ENCODE measurements at regions not wholly inside any gene's neighbourhood (a gene's known extent, or its start where the extent isn't known, plus 50 kb on each side); places are given as distances from the start of the nearest gene placed in this dataset.
"Not testable (repeated sequence)": the region's sequence is repeated elsewhere in the genome, so short reads cannot be mapped to it uniquely, and the experiment has no call there.

GRCh38 chr2:239594772-239595608 lies 194.2 kb upstream of the HDAC4 start:
- DNase-seq, result no peak

GRCh38 chr2:239594019-239594771 lies 193.4 kb upstream of the HDAC4 start:
- DNase-seq, result no peak

- no peak for DNase-seq
These were observed 192.6 kb upstream of the HDAC4 start for GRCh38 chr2:239593455-239593854.

- not testable (repeated sequence) for DNase-seq
These were observed 191.9 kb upstream of the HDAC4 start for GRCh38 chr2:239592629-239593290.

DNA sequence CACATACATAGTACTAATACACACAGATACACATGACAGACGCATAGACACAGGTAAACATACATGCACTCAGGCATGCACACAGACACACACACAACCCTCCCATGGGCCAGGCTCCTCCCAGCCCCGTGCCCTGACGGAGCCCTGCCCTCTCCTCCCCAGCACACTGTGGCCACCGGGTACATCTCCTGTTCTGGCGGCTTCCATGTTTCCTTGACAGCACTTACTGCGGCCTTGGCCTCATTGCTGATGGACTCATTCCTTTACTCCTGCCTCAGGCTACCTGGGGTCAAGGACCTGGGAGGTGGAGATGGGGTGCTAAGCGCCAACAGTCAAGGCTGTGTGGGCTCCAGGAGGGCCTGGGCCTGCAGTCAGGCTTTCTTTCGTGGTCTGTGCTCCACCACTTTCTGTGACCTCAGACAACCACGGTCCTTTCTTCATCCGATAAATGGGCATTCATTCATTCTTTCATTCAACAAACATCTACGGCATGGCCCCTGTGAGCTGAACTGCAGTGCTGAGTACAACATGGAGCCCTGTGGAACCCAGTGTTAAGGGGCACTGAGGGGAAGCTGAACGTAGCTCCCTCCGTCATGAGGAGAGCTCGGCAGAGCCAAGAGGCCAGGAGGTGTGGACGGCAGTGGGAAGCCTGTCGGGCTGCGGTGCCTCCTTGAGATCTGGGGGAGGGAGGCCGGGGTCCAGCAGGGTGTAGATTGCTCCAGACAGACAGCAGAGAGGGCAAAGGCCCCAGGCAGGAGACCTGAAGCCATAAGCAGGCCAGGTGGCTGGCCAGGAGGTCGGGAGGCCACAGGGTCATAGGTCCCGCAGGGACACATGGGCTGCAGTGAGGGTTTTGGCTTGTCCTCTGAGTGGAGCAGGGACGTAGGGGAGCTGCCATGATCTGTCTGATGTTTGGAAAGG lies 190.4 kb upstream of the HDAC4 start:
- no peak for DNase-seq

GRCh38 chr2:239590276-239590675 lies 189.5 kb upstream of the HDAC4 start:
- no peak for DNase-seq

DNA sequence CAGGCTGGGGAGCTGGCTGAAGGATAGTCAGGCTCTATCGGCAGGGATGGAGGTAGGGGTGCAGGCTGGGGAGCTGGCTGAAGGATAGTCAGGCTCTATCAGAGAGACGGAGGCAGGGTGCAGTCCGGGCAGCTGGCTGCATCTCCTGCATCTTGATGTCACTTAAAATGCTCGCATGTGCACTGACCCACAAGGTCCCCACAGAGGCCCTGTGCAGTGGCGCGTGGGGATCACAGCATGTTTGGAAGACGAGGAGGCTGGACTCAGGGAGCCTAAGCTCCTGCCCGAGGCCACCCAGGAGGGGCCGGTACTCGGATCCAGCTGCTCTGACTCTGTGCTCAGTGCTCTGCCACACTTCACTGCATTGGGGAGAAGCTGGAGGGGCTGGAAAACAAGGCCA lies 189.0 kb upstream of the HDAC4 start:
- DNase-seq, result no peak

DNA sequence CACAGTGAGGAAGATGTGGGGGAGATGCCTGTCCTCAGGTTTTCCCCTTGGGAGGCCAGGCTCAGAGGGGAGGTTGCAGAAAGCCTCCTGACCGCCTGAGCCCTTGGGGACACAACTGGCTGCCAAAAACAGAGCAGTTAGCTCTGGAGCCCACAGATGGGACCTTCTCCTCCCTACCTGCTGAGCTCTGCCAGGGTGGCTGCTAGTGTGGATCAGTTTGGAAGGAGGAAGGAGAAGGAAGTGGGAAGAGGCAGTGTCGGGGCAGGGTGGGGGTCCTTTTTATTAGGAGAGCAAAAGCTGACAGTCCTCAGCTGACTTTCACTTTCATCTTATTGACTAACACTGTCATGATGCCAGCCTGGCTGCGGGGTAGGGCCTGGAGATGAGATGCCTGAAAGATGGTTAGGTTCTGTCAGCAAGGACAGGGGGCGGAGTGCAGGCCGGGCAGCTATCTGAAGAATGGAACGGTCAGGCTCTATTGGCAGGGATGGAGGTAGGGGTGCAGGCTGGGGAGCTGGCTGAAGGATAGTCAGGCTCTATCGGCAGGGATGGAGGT lies 188.5 kb upstream of the HDAC4 start:
- no peak for DNase-seq

DNA sequence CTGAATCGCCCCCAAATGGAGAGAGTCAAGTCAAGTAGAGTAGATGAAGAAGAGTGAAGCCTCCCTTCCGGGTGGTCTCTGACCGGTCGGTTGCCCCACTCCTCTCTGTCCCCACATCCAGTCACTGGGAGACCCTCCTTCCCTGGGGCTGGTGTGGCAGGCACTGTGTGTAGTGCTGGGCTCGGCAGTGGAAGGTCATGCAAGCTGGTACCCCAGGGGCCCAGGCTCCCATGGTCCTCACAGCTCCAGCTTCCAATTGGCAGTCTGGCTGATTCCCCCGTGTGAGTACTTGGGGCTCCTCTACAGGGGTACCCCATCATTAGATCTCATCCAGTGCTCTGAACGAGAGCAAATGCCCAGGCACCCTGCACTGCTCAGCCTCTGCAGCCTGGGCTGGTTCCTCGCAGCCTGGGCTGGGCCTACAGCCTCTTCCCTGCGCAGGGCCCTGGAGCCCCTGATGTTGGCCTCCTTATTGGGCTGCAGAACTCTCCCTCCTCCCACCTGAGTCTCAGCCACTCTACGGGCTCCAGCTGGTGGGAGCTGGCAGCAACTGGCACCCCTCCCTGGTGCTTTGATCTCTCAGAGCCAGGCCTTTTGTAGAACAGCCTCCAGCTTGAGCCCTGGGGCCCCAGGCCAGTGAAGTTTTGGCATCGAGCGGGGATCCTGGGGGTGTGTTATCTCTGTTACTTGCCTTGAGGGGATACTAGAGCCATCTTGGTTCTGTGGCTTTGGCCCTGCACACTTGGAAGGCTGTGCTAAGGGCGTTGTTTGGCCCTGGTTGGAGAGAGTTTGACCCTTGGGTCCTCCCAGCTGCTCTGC lies 187.8 kb upstream of the HDAC4 start:
- no peak for DNase-seq

DNA sequence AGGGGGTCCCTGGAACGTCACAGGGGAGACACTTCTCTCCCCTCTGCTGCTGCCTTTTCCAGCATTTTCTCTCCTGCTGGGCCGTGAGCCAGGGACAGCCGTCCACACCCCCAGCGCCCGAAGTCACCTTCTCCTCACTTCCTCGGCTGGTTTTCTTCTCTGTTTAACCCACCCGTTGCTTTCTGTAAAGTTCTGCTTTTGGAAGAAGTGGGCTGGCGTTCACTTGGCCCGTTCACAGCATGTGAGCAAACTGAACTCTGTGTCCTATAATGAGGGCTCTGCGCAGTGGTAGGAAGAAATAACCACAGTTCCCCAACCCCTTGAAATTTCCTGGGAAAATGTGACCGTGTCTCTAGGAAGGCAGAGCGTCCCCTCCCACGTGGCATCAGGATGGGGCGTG lies 187.0 kb upstream of the HDAC4 start:
- no peak for DNase-seq

- DNase-seq, result no peak
These were observed 186.5 kb upstream of the HDAC4 start for GRCh38 chr2:239587311-239587731.

GRCh38 chr2:239586651-239587310 lies 186.0 kb upstream of the HDAC4 start:
- no peak for DNase-seq

GRCh38 chr2:239585422-239585821 lies 184.6 kb upstream of the HDAC4 start:
- no peak for DNase-seq

- no peak for DNase-seq
These were observed 184.2 kb upstream of the HDAC4 start for GRCh38 chr2:239584986-239585385.

DNA sequence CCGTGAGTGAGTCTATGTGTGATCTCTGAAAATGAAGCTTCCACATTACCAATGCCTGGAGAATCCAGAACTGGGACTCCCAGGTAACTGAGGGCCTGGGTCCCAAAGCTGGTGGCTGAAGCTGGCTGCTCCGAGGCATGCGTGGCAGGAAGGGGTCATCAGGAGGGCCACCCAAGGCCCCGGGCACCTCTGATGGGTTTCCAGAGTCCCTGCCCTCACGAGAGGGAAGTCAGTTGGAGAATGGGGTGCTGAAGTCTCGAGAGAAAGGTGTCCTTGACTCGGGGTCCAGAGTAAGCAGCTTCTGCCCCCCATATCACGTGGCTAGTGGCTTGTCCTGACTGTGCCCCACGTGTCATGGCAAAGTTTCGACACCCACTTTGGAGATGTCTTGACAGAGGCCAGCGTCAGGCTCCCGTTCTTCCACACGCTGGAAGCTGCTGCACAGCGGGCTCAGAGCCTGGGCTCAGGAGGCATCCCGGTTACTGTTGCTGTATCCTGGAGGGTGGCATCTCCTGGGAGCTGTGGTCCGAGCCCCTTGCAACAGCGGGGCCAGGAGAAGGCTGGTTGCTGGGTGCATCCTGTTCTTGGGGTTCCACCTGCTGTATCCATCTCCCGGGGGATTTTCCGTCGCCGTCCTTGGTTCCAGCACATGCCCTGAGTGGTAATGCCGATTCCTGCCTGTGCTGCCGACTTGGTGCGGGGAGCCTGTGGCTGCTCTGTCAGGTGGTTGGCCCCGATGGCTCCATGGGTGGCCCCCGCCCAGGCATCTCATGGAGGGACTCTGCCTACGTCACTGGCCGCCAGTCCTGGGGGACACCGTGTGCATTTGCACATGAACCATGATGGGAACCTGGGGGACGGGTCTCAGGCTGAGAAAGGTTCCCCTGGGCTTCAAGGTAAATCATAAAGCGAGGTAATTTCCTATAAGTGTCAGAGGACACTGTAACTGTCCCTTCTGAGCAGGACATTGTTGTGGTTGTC lies 183.3 kb upstream of the HDAC4 start:
- no peak for DNase-seq

DNA sequence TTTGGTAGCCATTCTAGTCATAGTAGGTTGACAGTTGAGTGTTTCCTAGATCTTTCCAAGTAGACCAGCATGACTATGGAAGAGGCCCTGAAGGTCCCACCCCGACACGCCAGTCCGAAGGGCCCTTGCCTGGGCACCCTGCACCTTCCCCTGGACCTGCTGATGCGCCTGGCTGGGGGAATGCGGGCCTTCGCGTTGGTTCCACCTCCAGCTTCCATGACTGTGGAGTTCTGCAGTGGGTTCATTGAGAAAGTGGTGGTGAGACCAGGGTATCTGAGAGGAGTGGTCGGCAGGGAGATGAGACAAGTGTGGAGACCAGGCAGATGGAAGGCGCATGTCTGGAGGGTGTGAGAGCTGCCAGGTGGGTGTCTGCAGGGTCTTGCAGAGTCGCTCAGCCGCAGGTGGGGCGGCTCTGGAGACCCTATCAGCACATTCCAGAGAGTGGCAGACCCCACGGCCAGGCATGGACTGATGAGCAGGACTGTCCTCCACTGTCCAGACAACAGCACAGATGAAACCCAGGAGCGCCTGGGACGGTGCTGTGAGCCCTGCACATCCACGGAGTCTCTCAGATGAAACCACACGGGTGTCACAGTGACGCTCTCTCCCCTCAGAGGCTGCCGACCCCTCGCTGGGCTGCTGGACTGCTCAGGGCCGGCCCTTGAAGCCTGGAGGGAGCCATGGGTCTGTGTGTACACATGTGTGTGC lies 182.5 kb upstream of the HDAC4 start:
- DNase-seq, result no peak

- no peak for DNase-seq
These were observed 181.7 kb upstream of the HDAC4 start for GRCh38 chr2:239582476-239582875.

GRCh38 chr2:239581352-239581901 lies 180.6 kb upstream of the HDAC4 start:
- DNase-seq, result no peak

DNA sequence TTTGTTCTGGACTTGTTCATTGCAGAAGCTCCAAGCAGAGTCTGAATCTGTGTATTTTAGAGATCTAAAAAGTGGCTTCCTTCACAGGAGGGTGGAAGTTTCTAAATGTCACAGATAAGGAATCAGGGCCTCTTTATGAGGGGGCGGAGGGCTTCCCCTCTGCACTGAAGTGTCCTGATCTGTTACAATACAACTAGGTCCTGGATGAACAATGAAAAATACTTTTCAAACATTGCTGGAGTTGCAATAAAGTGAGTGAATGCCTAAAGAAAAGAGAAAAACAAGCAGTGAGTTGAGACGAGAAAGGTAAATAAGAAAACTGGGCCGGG lies 179.3 kb upstream of the HDAC4 start:
- no peak for DNase-seq

Data from SHP77 (cell line).